Breast epithelium (tissue), 3 donors: ENCODE measurements at regions not wholly inside any gene's neighbourhood (a gene's known extent, or its start where the extent isn't known, plus 50 kb on each side); places are given as distances from the start of the nearest gene placed in this dataset.

Experiments
- CTCF ChIP-seq, 3 donors: fragments of 450-650 bp; IDR thresholded peaks; one replicate each; pipeline ENCODE4 v1.5.1; 2016 to 2017; ENCODE audit warnings: antibody characterized with exemption in 3 of 3, mild to moderate bottlenecking in 3 of 3, moderate library complexity in 3 of 3
- POLR2A ChIP-seq: fragments of 450-650 bp; IDR thresholded peaks from one replicate; pipeline ENCODE4 v1.6.1; 2016; ENCODE audit warnings: antibody characterized with exemption, mild to moderate bottlenecking, moderate library complexity
- POLR2AphosphoS5 ChIP-seq, 3 donors: sonication (generic); formaldehyde crosslinking; IDR thresholded peaks; one replicate each; pipeline ENCODE4 v1.6.1; 2017; ENCODE audit warnings: antibody characterized with exemption in 3 of 3

- TF ChIP-seq CTCF (IDR thresholded peaks at IDR 0.05), result no peak
- no peak for TF ChIP-seq POLR2A
- no peak for TF ChIP-seq POLR2AphosphoS5 (IDR thresholded peaks at IDR 0.05)
Measured at GRCh38 chr2:42935692-42936671, 143.6 kb upstream of the HAAO start.
